HepG2 (cell line): ENCODE measurements at regions not wholly inside any gene's neighbourhood (a gene's known extent, or its start where the extent isn't known, plus 50 kb on each side); places are given as distances from the start of the nearest gene placed in this dataset.

Experiments
- ATAC-seq: fragments of 200-7000 bp; cut with Tn5 transposase; 3 replicates; pipeline ENCODE4 v1.9.1; 2020; ENCODE audit warnings: mild to moderate bottlenecking, moderate library complexity
- BruUV-seq: library from RNA; stranded (reverse); fragments of 400-500 nt; replicated peaks from 2 replicates; lab custom pipeline; 2021; lab: Mats Ljungman, UMichigan
- CTCF ChIA-PET: fragments of 300-600 bp; formaldehyde crosslinking; extraction: SDS; loops from one replicate; lab custom pipeline; 2021; ENCODE audit warnings: low total read pairs, inconsistent platforms, low intra/inter-chr PET ratio; lab: Yijun Ruan, JAX
- POLR2A ChIA-PET: fragments of 350-600 bp; sonication (Branson Sonifier 250); formaldehyde crosslinking; loops from one replicate; lab custom pipeline; 2020; ENCODE audit warnings: antibody characterized with exemption, inconsistent platforms; lab: Yijun Ruan, JAX
- DNase-seq: peaks from one replicate; pipeline ENCODE4 v3.0.0-alpha.2; 2015; ENCODE audit warnings: low spot score
- FAIRE-seq: peaks from 3 replicates; lab custom pipeline; 2011; peaks lifted over from hg19 to GRCh38; lab: Jason Lieb, UNC
- H2AFZ ChIP-seq: one replicate; pipeline ENCODE4 v1.6.1; 2011; ENCODE audit warnings: low read length, inconsistent platforms
- H3K27ac ChIP-seq: fragments of 300-600 bp; 3 replicates; pipeline ENCODE4 v1.8.0; 2011; ENCODE audit warnings: mixed run types, mild to moderate bottlenecking, mixed read lengths, low read length, inconsistent platforms; ENCODE audit not compliant: insufficient read depth; ENCODE audit errors: extremely low read length
- H3K27me3 ChIP-seq, 2 experiments: fragments of 200-600 bp in 1 of 2; 2 replicates in 1 of 2; 3 replicates in 1 of 2; pipeline versions ENCODE4 v1.6.0 to v1.8.0; 2011; ENCODE audit warnings: low read length in 2 of 2, mild to moderate bottlenecking in 2 of 2, moderate library complexity in 2 of 2, inconsistent platforms in 1 of 2; ENCODE audit not compliant: insufficient read depth in 2 of 2, control insufficient read depth in 1 of 2
- H3K36me3 ChIP-seq, 2 experiments: fragments of 200-600 bp in 1 of 2; replicated peaks in 1 of 2; 2 replicates in 1 of 2; 3 replicates in 1 of 2; pipeline versions ENCODE4 v1.5.1 to v1.8.0; 2011; ENCODE audit warnings: low read length in 2 of 2, inconsistent platforms in 1 of 2; ENCODE audit not compliant: insufficient read depth in 2 of 2, control insufficient read depth in 1 of 2
- H3K4me1 ChIP-seq: 2 replicates; pipeline ENCODE4 v1.5.1; 2012; ENCODE audit warnings: low read length, inconsistent platforms; ENCODE audit not compliant: insufficient read depth
- H3K4me2 ChIP-seq: 2 replicates; pipeline ENCODE4 v1.6.0; 2011; ENCODE audit warnings: low read depth, low read length, inconsistent platforms
- H3K4me3 ChIP-seq, 3 experiments: fragments of 200-600 bp in 1 of 3; sonication (generic), shearing (Covaris generic) in 1 of 3; replicated peaks in 1 of 3; 2 replicates each; pipeline ENCODE4 v1.5.1; 2011 to 2016; ENCODE audit warnings: low read length in 3 of 3, inconsistent platforms in 2 of 3, low read depth in 2 of 3, mild to moderate bottlenecking in 2 of 3, control low read depth in 1 of 3, mixed read lengths in 1 of 3; ENCODE audit not compliant: insufficient read depth in 1 of 3
- H3K79me2 ChIP-seq: one replicate; pipeline ENCODE4 v1.6.1; 2011; ENCODE audit warnings: low read length, inconsistent platforms; ENCODE audit not compliant: insufficient read depth
- H3K9ac ChIP-seq: 2 replicates; pipeline ENCODE4 v1.6.0; 2011; ENCODE audit warnings: mild to moderate bottlenecking, low read depth, low read length, inconsistent platforms; ENCODE audit not compliant: insufficient read depth
- H3K9me3 ChIP-seq: 2 replicates; pipeline ENCODE4 v1.5.1; 2012; ENCODE audit warnings: mild to moderate bottlenecking, low read length
- H4K20me1 ChIP-seq: 2 replicates; pipeline ENCODE4 v1.6.0; 2011; ENCODE audit warnings: inconsistent platforms, mild to moderate bottlenecking, low read length, moderate library complexity; ENCODE audit not compliant: insufficient read depth
- BRD4 ChIP-seq: sonication (generic); formaldehyde crosslinking; IDR thresholded peaks from 2 replicates; pipeline ENCODE4 v1.4.0; 2020; ENCODE audit warnings: missing genetic modification reagents
- ELF3 ChIP-seq: IDR thresholded peaks from 2 replicates; pipeline ENCODE4 v1.6.1; 2016; ENCODE audit warnings: missing genetic modification reagents, missing compliant biosample characterization
- GATA4 ChIP-seq: sonication (generic); IDR thresholded peaks from 2 replicates; pipeline ENCODE4 v1.6.1; 2016; ENCODE audit warnings: antibody characterized with exemption, low read depth, borderline replicate concordance
- ISL2 ChIP-seq: sonication (generic); formaldehyde crosslinking; IDR thresholded peaks from 2 replicates; pipeline ENCODE4 v1.5.0; 2020; ENCODE audit warnings: missing genetic modification reagents
- RCOR2 ChIP-seq: IDR thresholded peaks from 2 replicates; pipeline ENCODE4 v1.6.1; 2016; ENCODE audit warnings: missing biosample characterization, missing genetic modification reagents
- ZC3H4 ChIP-seq: sonication (generic); formaldehyde crosslinking; IDR thresholded peaks from 2 replicates; pipeline ENCODE4 v1.4.0; 2020; ENCODE audit warnings: missing genetic modification reagents, borderline replicate concordance
- ZNF598 ChIP-seq: sonication (generic); formaldehyde crosslinking; IDR thresholded peaks from 2 replicates; pipeline ENCODE4 v1.5.1; 2020; ENCODE audit warnings: mild to moderate bottlenecking, missing genetic modification reagents, borderline replicate concordance
- WGBS: methylation state at CpG from one replicate; pipeline ENCODE4 v1.1.6; 2017; ENCODE audit warnings: low lambda C conversion rate; 5-methylcytosine and 5-hydroxymethylcytosine counted together
- in situ Hi-C: cut with HindIII; loops from 2 replicates; pipeline ENCODE4 v1.10.0; 2017; ENCODE audit warnings: low pct_unique_long_range_greater_than_20kb; ENCODE audit not compliant: extremely low pct_ligation_motif_present
- intact Hi-C: fragments of 100-400 bp; cut with micrococcal nuclease; formaldehyde crosslinking; loops from one replicate; pipeline ENCODE4 v1.10.0; 2022; ENCODE audit not compliant: unreplicated experiment
- TF ChIP-seq, protein P1 (sequence below): IDR thresholded peaks from 2 replicates; pipeline ENCODE4 v1.6.1; 2016; ENCODE audit warnings: mild to moderate bottlenecking
- TF ChIP-seq, protein P2 (sequence below): sonication (generic); formaldehyde crosslinking; IDR thresholded peaks from 2 replicates; pipeline ENCODE4 v1.5.1; 2020; ENCODE audit warnings: mild to moderate bottlenecking, missing genetic modification reagents, borderline replicate concordance
- TF ChIP-seq, protein P3 (sequence below), 2 experiments: sonication (generic) in 1 of 2; formaldehyde crosslinking in 1 of 2; IDR thresholded peaks; 2 replicates each; pipeline versions ENCODE4 v1.4.0 to v1.6.1; 2016 to 2020; ENCODE audit warnings: borderline replicate concordance in 1 of 2, low read depth in 1 of 2, mild to moderate bottlenecking in 1 of 2, missing genetic modification reagents in 1 of 2
- TF ChIP-seq, protein P4 (sequence below): sonication (generic); formaldehyde crosslinking; IDR thresholded peaks from 2 replicates; pipeline ENCODE4 v1.5.1; 2020; ENCODE audit warnings: mild to moderate bottlenecking, missing genetic modification reagents

DNA sequence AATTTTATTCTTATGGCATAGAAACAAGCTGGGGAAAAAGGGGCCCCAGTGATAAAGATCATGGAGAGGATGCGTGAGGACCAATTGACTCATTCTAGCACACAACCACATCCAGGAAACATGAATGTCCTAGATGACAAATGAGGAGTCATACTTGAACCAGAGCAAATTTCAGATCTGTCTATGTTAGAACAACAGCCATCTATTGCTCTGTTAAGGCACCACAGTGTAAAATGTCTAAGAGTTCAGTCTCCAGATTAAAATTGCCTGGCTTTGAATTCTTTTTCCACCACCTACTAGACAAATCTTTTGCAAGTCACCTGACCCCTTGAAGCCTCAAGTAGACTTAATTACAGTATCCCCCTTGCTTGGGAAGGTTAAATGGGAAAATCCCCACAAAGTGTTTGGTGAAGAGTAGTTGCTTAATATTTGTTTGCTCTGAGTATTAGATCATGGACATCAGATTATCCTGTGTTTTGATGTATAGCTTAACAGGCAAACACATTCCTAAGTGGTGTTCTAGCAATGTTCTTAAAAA, 258.7 kb upstream of the TGFBR2 start (continued):
- TF ChIP-seq, protein P1, sequence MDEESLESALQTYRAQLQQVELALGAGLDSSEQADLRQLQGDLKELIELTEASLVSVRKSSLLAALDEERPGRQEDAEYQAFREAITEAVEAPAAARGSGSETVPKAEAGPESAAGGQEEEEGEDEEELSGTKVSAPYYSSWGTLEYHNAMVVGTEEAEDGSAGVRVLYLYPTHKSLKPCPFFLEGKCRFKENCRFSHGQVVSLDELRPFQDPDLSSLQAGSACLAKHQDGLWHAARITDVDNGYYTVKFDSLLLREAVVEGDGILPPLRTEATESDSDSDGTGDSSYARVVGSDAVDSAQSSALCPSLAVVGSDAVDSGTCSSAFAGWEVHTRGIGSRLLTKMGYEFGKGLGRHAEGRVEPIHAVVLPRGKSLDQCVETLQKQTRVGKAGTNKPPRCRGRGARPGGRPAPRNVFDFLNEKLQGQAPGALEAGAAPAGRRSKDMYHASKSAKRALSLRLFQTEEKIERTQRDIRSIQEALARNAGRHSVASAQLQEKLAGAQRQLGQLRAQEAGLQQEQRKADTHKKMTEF (CRISPR knock-in tag) = 0 out of 2 replicates have a peak, but pooled peaks have one; percentile 34
- TF ChIP-seq, protein P2, sequence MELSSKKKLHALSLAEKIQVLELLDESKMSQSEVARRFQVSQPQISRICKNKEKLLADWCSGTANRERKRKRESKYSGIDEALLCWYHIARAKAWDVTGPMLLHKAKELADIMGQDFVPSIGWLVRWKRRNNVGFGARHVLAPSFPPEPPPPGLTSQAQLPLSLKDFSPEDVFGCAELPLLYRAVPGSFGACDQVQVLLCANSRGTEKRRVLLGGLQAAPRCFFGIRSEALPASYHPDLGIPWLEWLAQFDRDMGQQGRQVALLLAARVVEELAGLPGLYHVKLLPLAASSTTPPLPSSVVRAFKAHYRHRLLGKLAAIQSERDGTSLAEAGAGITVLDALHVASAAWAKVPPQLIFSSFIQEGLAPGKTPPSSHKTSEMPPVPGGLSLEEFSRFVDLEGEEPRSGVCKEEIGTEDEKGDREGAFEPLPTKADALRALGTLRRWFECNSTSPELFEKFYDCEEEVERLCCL = no peak
- TF ChIP-seq RCOR2 (CRISPR knock-in tag) = peak; percentile 43; the same call in 1 of the 2 replicates

DNA sequence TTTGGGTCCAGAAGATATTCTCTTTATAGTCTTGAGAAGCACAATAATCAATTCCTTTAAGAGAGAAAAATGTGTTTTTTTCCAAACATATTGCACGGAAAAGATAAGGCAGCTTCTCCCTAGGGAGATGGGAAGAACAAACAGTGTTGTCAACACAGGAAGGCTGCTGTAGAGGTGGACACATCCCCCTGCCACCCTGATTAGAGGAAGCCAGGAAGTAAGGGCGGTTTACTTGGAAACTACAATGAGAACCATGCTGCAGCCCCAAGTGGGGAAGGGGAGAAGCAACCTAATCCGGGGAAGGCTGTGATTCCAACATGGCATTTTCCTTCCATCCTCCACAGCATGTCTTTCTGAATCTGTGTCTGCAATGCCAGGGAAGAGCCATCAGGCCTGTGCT, 256.9 kb upstream of the TGFBR2 start:
- Histone ChIP-seq H3K27me3 (no peaks in the 10 kb centered on the region), H3K4me1 (peaks cover 85% of the 10 kb centered on the region), H3K9me3 (no peaks in the 10 kb centered on the region), H4K20me1 (no peaks in the 10 kb centered on the region), H3K4me3 (peak overlapping the region in 1 of 3 experiments; percentile 20; a peak in 1 of 6 replicates), H3K9ac (peak overlapping the region; percentile 54), H3K36me3 (no peaks in the 10 kb centered on the region), H3K79me2 (no peaks in the 10 kb centered on the region), H2AFZ (no peak overlapping the region), H3K4me2 (peak overlapping the region; percentile 64), H3K27ac (peak overlapping the region; percentile 64)
- in situ Hi-C loops (no loop called here), intact Hi-C loops (loop anchor here (2.0 to 10.0 kb wide), 4 partner anchors 95 to 258 kb away; partner anchors contain the start of gene TGFBR2)
- WGBS = 10% methylated on average over 3 of the region's 3 CpGs
- DNase-seq (peak; percentile 78), ATAC-seq (peak; percentile 93), FAIRE-seq (peak; percentile 91)
- no TSS peak for BruUV-seq
- CTCF ChIA-PET = no interaction called here
- POLR2A ChIA-PET = interaction anchor here (1.0 to 3.4 kb wide), 6 partner anchors 90 to 263 kb away, joined by 3 to 30 read pairs (median 4); partner anchors contain the start of gene TGFBR2
- TF ChIP-seq ZC3H4 (CRISPR knock-in tag) (no peak), ZNF598 (no peak), ISL2 (CRISPR knock-in tag) (peak; percentile 80), BRD4 (CRISPR knock-in tag) (peak; percentile 42; the same call in 1 of the 2 replicates), ELF3 (CRISPR knock-in tag) (peak; percentile 85), GATA4 (peak; percentile 83)
- TF ChIP-seq, protein P3, sequence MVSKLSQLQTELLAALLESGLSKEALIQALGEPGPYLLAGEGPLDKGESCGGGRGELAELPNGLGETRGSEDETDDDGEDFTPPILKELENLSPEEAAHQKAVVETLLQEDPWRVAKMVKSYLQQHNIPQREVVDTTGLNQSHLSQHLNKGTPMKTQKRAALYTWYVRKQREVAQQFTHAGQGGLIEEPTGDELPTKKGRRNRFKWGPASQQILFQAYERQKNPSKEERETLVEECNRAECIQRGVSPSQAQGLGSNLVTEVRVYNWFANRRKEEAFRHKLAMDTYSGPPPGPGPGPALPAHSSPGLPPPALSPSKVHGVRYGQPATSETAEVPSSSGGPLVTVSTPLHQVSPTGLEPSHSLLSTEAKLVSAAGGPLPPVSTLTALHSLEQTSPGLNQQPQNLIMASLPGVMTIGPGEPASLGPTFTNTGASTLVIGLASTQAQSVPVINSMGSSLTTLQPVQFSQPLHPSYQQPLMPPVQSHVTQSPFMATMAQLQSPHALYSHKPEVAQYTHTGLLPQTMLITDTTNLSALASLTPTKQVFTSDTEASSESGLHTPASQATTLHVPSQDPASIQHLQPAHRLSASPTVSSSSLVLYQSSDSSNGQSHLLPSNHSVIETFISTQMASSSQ (IDR thresholded peaks at IDR 0.05; ENCODE audit: low read depth) = 0 out of 2 replicates have a peak, but pooled peaks have one; percentile 29
- TF ChIP-seq, protein P3 (CRISPR knock-in tag; IDR thresholded peaks at IDR 0.05; ENCODE audit: borderline replicate concordance) = peak; percentile 54; the same call in 1 of the 2 replicates
- TF ChIP-seq, protein P4, sequence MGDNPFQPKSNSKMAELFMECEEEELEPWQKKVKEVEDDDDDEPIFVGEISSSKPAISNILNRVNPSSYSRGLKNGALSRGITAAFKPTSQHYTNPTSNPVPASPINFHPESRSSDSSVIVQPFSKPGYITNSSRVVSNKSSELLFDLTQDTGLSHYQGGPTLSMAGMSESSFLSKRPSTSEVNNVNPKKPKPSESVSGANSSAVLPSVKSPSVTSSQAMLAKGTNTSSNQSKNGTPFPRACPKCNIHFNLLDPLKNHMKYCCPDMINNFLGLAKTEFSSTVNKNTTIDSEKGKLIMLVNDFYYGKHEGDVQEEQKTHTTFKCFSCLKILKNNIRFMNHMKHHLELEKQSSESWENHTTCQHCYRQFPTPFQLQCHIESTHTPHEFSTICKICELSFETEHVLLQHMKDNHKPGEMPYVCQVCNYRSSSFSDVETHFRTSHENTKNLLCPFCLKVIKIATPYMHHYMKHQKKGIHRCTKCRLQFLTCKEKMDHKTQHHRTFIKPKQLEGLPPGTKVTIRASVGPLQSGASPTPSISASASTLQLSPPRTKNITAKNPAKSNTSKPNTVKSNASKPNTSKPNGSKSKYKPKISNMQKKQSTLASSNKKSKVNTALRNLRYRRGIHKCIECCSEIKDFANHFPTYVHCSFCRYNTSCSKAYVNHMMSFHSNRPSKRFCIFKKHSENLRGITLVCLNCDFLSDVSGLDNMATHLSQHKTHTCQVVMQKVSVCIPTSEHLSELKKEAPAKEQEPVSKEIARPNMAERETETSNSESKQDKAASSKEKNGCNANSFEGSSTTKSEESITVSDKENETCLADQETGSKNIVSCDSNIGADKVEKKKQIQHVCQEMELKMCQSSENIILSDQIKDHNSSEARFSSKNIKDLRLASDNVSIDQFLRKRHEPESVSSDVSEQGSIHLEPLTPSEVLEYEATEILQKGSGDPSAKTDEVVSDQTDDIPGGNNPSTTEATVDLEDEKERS (CRISPR knock-in tag) = peak; percentile 62; the same call in 1 of the 2 replicates
